H1 (cell line): ENCODE measurements at regions not wholly inside any gene's neighbourhood (a gene's known extent, or its start where the extent isn't known, plus 50 kb on each side); places are given as distances from the start of the nearest gene placed in this dataset.

Experiments
- BCL11A ChIP-seq, 2 experiments: IDR thresholded peaks; one replicate each; pipeline ENCODE4 v1.6.1; 2011; ENCODE audit warnings: low read depth in 2 of 2, low read length in 2 of 2, mild to moderate bottlenecking in 2 of 2
- CBX5 ChIP-seq: fragments of 300-800, 300-1000 bp; sonication (generic); IDR thresholded peaks from 2 replicates; pipeline ENCODE4 v1.7.1; 2016; ENCODE audit warnings: antibody characterized with exemption, low read length, low read depth
- CHD2 ChIP-seq: IDR thresholded peaks from 2 replicates; pipeline ENCODE4 v1.6.1; 2012; ENCODE audit warnings: low read length, improper control_type of control experiment
- CTCF ChIP-seq, 3 experiments: IDR thresholded peaks; 1 replicate in 2 of 3; 2 replicates in 1 of 3; pipeline versions ENCODE4 v1.5.1 to v1.6.1; 2011; ENCODE audit warnings: low read length in 3 of 3, mild to moderate bottlenecking in 3 of 3, inconsistent platforms in 2 of 3, low read depth in 1 of 3, moderate library complexity in 1 of 3; ENCODE audit not compliant: insufficient read depth in 1 of 3; ENCODE audit errors: control extremely low read depth in 1 of 3
- EGR1 ChIP-seq: IDR thresholded peaks from 2 replicates; pipeline ENCODE4 v1.6.1; 2011; ENCODE audit warnings: low read depth, low read length, borderline replicate concordance
- EP300 ChIP-seq, 2 experiments: IDR thresholded peaks; 1 replicate in 1 of 2; 2 replicates in 1 of 2; pipeline ENCODE4 v1.6.1; 2011 to 2012; ENCODE audit warnings: low read depth in 2 of 2, low read length in 2 of 2, mild to moderate bottlenecking in 2 of 2, borderline replicate concordance in 1 of 2, inconsistent platforms in 1 of 2, moderate library complexity in 1 of 2
- KDM1A ChIP-seq: fragments of 200-600, 300-600 bp; sonication (generic); IDR thresholded peaks from 2 replicates; pipeline ENCODE4 v1.7.1; 2016; ENCODE audit warnings: mild to moderate bottlenecking, low read length, borderline replicate concordance
- POLR2A ChIP-seq, 2 experiments: IDR thresholded peaks; 1 replicate in 1 of 2; 2 replicates in 1 of 2; pipeline ENCODE4 v1.6.1; 2011; ENCODE audit warnings: low read depth in 2 of 2, low read length in 2 of 2, mild to moderate bottlenecking in 2 of 2; ENCODE audit errors: control extremely low read depth in 1 of 2
- POLR2AphosphoS5 ChIP-seq: IDR thresholded peaks from 2 replicates; pipeline ENCODE4 v1.6.1; 2011; ENCODE audit warnings: low read depth, low read length
- RAD21 ChIP-seq, 2 experiments: IDR thresholded peaks in 1 of 2; conservative IDR thresholded peaks in 1 of 2; 2 replicates each; pipeline ENCODE4 v1.6.1; 2011; ENCODE audit warnings: low read depth in 2 of 2, low read length in 2 of 2, improper control_type of control experiment in 1 of 2, inconsistent platforms in 1 of 2, mild to moderate bottlenecking in 1 of 2, moderate library complexity in 1 of 2
- TEAD4 ChIP-seq: IDR thresholded peaks from 2 replicates; pipeline ENCODE4 v1.6.1; 2012; ENCODE audit warnings: low read depth, low read length, inconsistent platforms, mixed read lengths
- ZNF274 ChIP-seq: IDR thresholded peaks from 2 replicates; pipeline ENCODE4 v1.7.0; 2012; ENCODE audit warnings: low read length, borderline replicate concordance; ENCODE audit errors: extremely low read depth

GRCh38 chr2:234405462-234405861, 91.4 kb downstream of the ARL4C start:
- TF ChIP-seq KDM1A, result no peak
- no peak for TF ChIP-seq CHD2
- TF ChIP-seq POLR2AphosphoS5, result no peak
- TF ChIP-seq POLR2A (IDR thresholded peaks at IDR 0.05; ENCODE audit: control extremely low read depth in 1 of 2, low read depth in 2 of 2, low read length in 2 of 2), result no peak
- TF ChIP-seq ZNF274, result no peak
- TF ChIP-seq BCL11A (IDR thresholded peaks at IDR 0.05; ENCODE audit: low read depth in 2 of 2, low read length in 2 of 2), result no peak
- TF ChIP-seq EGR1, result no peak
- TF ChIP-seq EP300 (IDR thresholded peaks at IDR 0.05; ENCODE audit: borderline replicate concordance in 1 of 2, low read depth in 2 of 2, low read length in 2 of 2), result no peak
- TF ChIP-seq CBX5, result no peak
- TF ChIP-seq CTCF (IDR thresholded peaks at IDR 0.05; ENCODE audit: control extremely low read depth in 1 of 3, insufficient read depth in 1 of 3, low read depth in 1 of 3, low read length in 3 of 3), result no peak
- TF ChIP-seq TEAD4, result no peak
- no peak for TF ChIP-seq RAD21 (IDR thresholded peaks at IDR 0.05 in 1 of 2, conservative IDR thresholded peaks at IDR 0.05 in 1 of 2; ENCODE audit: low read depth in 2 of 2, low read length in 2 of 2)
